Globus pallidus (tissue), 1 donor: ENCODE measurements at regions not wholly inside any gene's neighbourhood (a gene's known extent, or its start where the extent isn't known, plus 50 kb on each side); places are given as distances from the start of the nearest gene placed in this dataset.
"Not testable (repeated sequence)": the region's sequence is repeated elsewhere in the genome, so short reads cannot be mapped to it uniquely, and the experiment has no call there.

Source experiments
- DNase-seq: peaks from one replicate; pipeline ENCODE4 v3.0.0-alpha.2; 2015; ENCODE audit warnings: low spot score

DNA sequence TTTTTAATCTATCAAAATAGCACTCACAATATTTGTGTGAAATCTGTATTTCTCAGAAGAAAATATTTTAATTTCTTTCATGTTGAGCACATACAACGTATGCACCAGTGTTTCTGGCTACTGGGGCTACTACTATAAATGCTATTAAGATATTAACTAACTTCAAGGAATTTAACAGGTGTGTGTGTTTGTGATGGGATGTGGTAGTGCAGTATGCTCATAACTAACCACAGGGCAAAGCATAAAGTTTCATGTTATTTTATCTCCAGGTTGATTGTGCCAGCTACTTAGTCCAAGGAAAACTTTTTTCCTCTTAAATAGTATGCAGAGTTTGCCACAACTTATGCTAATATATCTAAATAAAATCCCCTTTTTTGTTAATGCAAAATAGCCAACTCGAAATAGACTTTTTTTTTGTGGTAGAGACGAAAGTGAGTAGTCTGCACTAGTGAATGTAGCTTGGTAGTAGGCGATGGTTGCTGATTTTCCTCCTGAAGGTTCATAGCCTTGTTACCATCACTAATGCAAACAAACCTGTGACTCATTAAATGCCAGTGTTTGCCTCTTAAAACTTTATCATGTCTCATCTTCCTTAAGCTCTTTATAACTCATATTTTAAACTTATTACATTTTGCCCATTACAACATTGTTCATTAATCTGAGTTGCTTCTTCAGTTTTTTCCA lies 565.5 kb upstream of the ANO3 start:
- no peak for DNase-seq

DNA sequence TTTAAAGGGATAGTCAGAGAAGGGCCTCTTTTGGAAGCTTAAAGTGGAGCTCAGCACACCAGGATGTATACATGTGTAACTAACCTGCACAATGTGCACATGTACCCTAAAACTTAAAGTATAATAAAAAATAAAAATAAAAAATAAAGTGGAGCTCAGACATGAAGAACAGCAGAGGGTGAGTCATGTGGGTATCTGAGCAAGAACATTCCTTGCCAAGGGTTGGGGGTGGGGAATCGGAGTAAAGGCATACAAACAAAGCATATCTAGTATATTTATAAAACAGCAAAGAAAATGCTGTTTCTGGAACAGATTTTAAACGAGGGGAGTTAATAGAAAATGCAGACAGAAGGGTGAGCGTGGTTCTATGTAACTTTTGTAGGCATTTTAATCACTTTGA lies 562.6 kb upstream of the ANO3 start:
- no peak for DNase-seq

DNA sequence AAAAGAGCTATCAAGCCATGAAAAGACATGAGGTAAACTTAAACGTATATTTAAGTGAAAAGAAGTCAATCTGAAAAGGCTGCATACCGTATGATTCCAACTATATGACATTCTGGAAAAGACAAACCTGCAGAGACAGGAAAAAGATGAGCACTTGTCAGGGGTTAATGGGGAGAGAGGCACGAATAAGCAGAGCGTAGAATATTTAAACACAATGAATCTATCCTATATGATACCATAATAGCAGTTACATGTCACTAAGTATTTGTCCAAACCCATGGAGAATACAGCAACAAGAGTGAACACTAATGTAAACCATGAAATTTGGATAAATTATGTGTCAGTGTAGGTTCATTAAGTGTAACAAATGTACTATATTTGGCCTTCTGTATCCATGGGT lies 560.3 kb upstream of the ANO3 start:
- DNase-seq = no peak

DNA sequence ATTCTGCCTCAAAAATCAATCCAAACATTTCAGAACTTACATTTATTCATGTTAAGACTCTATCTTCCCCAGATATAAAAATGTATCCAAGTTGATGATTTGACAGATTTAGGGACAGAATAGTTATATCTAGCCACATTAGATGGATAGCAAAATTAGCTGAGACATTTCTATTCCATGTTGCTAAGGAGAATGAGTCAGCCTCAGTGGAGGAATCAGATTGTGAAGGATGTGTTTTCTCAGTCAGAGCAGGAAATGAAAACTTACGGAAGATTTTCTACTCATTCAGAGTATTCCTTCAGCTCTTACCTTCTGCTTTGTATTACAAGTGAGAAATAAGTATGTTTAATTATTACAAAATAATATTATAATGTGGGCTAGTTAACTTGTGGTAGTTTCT lies 556.3 kb upstream of the ANO3 start:
- no peak for DNase-seq

DNA sequence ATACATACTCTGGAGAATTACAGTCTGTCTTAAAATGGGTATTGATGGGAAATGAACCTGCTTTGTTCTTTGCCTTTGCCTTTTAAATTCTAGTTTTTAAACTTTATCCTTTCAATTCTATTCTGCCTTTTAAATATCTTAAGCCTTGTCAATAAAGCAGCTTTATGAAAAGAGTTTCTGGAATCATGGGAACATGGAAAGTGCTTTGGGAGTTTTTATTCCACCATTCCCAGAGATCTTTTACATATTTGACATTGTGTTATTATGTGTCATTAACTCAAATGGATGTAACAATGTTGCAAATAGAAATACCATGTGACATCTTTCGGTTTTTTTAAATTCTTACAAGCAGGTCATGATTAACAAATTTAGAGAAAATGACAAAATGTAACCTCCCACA lies 555.7 kb upstream of the ANO3 start:
- DNase-seq = no peak

DNA sequence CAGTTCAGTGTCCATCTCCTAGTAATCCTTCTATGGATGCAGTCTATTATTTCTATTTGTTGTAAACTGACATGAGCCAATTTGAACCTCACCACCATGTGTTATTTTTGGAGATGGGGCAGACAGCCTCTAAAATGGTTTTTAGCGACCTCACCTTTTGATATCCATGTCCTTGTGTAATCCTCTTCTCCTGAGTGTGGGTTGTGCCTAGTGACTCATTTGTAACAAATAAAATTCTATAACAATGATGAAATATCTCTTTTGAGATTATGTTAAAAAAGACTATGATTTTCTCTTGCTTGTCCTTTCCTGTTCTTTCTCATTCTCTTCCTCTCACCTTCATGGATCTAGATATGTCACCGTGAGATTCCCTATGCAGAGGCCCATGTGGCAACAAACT lies 554.6 kb upstream of the ANO3 start:
- no peak for DNase-seq

DNA sequence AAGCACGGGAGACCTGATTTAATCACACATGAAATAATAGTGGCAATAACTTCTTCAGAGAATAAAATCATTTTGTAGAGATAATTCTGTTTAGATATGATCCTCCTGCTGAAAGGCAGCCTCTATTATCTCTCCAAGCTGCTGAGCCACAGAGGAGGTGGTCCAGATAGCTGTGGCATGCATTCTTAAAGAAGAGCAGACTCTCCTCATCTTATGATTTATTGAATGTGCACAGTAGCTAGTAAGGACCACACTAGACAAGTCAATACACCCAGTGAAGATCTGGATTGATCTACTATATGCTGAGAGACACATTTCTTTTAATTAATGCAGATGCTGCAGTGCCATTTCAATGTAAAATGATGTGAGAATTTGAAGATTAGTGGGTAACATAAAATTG lies 552.9 kb upstream of the ANO3 start:
- no peak for DNase-seq

DNA sequence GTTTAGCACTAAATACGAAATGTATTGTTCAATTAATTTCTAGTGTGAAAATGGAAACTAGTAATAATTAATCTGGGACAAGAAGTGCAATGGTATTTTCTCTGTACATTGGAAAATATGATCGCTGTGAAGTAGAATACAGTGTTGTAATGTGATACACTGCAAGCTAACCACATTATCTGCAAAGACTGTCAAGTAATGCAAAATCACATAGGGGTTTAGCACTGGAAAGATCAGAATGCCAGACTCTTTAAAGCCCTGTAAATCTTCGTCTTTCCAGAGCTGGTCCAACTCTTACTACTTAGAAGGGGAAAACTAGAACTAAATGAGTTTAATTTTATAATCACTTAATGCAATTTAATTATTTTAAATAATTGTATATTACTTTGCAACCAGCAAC lies 544.5 kb upstream of the ANO3 start:
- no peak for DNase-seq

DNA sequence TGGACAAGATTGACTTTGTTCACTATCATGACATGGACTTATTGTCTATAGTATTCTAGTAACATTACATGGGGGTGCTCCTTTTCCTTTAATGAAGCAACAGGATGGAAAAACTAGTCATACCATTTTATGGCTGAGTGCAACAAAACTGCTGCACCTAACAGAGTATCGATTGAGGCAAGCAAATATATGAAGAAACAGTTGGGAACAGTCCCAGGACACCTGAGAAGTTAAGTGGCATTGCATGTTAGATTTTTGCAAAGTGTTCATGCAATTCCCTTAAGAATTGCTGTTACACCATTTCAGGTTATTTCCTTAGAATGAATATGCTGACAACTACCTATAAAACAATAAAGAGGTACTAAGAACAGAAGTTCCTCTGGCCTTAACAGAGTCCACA lies 541.5 kb upstream of the ANO3 start:
- DNase-seq = no peak

DNA sequence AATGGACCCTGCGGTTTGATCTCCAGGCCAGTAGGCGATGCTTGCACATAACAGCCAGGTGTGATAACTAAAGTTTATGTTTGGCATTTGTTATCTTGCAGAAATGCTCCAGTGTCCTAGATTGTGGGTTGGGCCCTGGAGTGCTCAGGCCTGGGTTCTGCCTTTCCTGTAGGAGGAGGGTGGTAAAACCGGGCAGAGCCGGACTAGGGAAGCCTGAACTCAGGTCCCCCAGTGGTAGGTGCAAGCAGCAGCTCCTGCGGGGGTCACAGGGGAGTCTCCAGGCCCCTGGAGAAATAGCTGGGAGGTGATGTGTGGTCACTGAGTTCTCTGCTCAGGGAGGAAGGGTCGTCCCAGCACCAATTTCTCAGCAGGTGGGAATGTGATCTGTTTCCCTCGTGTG lies 538.3 kb upstream of the ANO3 start:
- no peak for DNase-seq

DNA sequence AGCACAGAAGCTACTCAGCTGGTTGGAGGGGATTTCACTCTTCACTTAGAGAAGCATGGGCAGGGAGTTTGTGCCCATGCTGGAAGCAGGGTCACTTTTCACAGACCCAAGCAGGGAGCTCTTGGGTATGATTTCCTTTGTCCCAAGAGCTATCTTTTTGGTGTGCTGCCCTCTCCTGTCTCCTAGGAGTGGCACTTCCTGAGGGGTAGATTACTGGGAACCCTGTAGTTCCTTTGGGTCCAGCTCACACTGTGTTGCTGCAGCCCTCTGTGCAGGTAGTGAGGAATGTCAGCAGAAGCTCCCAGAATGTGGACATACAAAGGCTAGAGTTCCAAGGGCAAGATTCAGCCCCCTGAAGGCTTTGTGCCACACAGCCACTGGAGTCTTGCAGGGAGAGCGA lies 537.1 kb upstream of the ANO3 start:
- no peak for DNase-seq

DNA sequence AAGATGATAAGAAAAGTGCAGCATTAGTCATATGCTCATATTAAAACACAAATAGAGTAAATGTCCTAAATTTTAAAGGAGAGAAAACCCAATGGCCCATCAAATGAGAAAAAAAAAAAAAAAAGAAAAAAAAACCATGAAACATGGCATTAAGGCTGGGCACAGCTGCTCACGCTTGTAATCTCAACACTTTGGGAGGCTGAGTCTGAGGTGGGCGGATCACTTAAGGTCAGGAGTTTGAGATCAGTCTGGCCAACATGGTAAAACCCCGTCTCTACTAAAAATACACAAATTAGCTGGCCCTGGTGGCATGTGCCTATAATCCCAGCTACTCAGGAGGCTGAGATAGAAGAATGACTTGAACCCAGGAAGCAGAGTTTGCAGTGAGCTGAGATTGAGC lies 515.5 kb upstream of the ANO3 start:
- DNase-seq = no peak

DNA sequence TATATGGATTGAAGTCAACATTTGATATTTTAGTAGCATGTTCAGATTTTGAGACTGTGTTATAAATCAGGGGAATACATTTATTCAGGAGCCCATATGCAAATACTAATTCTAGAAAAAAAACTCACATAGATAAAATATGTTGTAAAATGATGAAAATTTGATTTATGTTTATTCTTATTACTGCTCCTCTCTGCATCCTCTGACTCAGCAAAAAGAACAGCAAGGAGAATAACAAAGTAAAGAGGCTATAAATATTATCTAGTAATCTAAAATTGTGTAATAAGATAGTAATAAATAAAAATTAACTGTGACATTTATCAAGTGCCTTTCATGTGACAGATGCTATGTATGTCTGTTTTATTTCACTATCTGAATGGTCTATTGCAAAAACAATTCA lies 507.2 kb upstream of the ANO3 start:
- DNase-seq = no peak

DNA sequence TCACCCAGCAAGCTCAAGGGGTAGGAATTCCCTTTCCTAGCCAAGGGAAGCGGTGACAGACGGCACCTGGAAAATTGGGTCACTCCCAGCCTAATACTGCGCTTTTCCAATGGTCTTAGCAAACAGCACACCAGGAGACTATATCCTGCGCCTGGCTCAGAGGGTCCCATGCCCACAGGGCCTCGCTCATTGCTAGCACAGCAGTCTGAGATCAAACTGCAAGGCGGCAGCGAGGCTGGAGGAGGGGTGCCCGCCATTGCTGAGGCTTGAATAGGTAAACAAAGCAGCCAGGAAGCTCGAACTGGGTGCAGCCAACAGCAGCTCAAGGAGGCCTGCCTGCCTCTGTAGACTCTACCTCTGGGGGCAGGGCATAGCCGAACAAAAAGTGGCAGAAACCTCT lies 500.4 kb upstream of the ANO3 start:
- DNase-seq = not testable (repeated sequence)

DNA sequence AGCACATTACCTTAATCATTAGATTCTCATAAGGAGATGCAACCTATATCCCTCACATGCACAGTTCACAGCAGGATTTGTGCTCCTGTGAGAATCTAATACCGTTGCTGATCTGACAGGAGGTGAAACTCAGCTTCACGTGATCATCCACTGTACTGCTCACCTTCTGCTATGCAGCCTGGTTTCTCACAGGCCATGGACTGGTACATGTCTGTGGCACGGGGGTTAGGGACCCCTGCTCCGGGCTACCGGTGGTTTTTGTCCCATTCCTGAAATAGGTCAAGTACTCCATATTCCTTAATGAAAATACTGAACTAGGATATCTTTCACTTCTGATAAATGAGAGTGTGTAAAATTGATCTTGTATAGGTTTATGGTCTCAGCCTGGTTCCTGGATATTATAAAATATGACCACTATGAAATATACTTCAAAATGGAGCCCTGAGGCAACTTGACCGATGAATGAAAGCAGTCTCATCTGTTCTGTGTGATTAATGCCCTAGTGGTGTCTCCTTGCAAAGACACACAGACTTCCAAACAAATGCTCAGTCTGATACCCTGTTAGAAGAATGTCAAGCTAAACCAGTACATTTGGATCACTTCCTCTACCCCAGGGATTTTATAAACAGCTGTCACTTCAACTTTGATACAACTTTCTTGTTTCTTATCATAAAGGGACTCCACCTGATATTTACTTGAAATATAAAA lies 492.9 kb upstream of the ANO3 start:
- no peak for DNase-seq

DNA sequence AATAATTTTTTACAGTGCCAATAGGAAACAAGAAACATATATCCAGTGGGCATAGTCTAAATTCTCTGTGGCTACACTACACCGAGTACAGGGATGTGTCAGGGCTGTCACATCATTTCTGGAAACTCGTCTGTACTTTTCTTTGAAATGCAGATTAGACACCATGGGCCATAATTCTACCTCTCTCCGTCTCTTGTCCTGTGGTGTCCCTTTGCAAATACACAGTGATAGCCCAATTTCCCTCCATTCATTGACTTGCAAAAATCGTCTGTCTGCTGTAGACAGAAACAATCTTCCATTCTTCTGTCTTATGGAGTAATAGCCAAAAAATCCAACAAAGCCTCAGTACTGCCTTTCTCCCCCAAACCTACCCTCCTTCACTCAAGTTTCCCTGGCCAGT lies 487.1 kb upstream of the ANO3 start:
- DNase-seq = no peak

DNA sequence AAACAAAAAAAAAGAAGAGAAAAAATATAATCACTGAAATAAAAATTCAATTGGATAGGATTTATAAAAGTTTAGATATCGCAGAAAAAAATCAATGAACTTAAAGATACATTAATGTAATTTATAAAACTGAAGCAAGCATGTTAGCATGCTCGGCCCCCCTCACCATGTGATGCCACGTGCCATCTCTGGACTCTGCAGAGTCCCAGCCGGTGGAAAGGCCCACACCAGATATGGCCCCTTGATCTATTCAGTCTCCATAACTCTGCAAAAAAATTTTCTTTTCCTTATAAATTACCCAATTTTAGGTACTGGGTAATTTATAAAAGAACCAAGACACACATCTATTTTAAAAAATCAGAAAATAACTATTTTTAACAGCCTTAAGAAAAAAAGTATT lies 476.0 kb upstream of the ANO3 start:
- DNase-seq = no peak

DNA sequence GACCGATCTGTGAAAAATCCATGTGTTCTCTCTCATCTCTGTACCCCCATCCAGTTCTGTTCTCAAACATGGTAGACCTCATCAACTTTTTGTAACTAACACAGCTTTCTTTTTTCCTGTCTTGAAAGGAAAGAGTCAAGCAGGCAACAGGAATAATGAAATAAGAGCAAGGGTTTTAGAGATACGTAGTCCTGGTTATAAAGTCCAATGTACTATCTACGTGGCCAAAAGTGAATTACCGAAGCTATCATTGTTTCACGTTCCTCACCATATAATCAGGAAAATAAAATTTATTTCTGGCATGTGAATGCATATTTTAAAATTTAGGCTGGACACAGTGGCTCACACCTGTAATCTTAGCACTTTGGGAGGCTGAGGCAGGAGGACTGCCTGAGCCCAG lies 472.2 kb upstream of the ANO3 start:
- no peak for DNase-seq

DNA sequence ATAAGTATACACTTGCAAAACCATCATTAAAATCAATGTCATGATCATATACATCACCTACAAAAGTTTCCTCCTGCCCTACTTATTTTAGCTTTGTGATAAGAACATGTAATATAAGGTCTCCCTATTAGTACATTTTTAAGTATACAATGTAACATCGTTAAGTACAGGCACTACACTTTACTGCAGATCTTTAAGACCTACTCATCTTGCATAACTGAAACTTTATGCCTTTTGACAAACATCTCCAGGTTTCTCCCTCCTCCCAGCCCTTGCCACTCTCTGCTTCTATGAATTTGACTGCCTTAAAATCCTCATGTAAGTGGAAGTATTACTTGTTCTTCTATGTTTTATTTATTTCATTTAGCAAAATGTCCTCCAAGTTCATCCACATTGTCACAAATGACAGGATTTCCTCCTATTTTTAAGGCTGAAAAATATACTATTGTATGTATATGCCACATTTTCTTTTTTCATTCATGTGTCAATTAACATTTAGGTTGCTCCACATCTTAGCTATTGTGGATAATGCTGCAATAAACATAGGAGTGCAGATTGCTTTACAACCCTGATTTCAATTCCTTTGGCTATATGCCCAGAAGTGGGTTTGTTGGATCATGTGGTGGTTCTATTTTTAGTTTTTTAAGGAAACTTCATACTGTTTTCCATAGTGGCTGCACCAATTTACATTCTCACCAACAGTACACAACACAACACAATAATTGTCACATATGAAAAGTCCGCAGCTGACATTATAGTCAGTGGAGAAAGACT lies 471.1 kb upstream of the ANO3 start:
- no peak for DNase-seq

DNA sequence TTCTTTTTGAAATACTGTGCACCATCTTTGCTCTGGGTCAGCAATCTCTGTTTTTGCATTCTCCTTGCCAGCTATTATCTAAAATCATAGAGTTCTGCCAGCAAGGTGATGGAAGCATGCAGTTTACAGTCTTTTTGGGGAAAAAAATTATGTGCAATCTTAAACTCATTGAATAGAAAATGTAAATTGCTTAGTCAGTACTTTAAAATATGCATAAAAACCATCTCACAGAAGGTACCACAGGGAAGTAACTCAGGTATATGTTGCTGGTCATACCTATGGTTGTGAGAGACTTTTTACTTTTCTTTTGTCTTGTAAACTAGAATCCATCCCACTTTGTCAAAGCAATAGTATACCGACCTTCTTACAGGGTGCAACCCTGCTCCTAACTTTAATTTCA lies 469.8 kb upstream of the ANO3 start:
- DNase-seq = no peak

DNA sequence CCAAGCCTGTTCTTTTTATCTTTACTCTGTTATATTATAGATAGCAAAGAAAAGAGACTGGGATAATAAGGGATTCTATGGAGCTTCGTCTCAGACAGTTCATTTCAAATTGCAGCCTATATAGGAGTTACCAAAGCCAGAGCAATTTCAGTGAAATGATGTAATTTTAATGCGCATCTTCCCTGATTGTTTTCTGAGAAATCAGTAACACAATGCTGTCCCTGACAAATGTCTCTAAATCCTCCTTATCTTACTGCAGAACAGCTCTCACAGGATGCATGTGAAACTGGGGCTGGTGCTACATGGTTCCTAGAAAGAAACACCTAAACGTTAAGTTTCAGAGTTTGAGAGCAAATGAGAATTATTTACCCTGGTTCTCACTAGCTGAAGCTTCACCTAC lies 467.9 kb upstream of the ANO3 start:
- no peak for DNase-seq

DNA sequence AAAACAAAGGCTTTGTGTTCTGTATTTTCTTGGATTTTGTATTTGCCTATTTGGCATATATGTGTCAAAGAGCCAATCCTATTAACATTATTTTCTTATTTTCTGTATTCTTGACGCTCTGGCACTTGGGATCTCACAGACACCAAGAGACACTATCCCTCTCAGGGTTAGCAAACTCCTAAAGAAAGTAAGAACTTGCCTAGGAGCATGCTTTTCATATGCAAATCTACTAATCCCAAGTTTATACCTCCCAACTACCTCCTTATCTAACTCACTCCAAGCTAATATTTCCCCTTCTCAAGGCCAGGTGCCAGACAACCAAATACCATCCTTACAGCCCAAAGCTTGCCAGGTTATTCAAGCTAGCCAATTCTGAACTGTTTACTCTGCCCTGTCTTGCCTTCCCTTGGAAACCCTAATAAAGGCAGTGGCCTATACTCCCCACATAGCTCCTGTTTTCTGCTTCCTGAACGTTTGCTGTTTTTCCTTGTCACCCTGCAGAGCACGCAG lies 455.4 kb upstream of the ANO3 start:
- DNase-seq = no peak

DNA sequence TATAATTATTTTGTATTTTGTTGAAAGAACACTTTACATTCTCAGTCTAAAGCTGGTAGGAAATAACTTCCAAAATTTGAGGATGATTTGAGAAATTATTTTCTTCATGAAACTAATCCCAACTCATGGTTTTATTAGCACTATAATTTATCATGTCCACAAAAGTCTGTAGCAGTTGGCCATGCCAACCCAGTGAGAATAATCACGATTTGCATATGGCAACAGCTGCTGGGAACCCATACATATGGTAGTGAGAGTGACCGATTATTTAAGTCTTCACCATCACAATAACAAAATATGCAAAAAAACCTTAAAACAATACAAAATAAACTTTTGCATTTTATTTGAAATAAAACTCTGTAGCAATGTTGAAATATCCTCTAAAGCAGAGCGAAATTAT lies 445.9 kb upstream of the ANO3 start:
- DNase-seq = no peak
